GM21390 (cell line): ENCODE measurements at regions not wholly inside any gene's neighbourhood (a gene's known extent, or its start where the extent isn't known, plus 50 kb on each side); places are given as distances from the start of the nearest gene placed in this dataset.
"Not testable (repeated sequence)": the region's sequence is repeated elsewhere in the genome, so short reads cannot be mapped to it uniquely, and the experiment has no call there.

Experiments used
- ATAC-seq: cut with Tn5 transposase; IDR thresholded peaks from one replicate; pipeline ENCODE4 v1.9.1; 2021; ENCODE audit not compliant: unreplicated experiment

DNA sequence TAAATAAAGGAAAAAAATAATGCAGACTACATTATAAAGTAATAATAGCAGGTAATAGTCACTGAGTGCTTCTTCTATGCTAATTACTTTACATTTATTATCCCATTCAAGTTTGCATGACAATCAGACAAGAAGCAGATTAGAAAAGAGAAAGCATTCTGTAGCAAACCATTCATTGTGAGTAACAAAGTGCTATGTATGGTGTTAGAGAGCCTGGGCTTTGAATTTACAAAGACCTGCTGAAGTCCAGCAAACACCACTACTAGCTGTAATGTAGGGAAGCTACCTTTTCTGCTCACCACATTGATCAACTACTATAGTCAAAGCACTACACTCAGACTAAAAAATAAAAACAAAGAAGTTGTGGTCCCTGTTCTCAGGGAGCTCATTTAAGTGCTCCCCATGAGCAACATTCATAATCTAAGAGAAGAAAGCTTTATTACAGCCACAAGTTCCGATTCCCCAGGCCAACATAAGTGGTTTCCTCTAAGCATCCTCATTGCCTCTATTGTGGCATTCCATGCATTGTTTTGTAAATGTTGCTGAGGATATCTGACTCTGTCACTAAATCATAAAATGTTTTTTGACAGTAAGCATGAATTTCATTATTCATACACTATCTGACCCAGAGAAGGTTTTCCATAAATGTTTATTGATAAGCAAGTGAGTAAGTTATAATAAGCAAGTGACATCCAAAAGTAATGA, 108.5 kb downstream of the FOXD4L6 start:
- ATAC-seq = not testable (repeated sequence)

DNA sequence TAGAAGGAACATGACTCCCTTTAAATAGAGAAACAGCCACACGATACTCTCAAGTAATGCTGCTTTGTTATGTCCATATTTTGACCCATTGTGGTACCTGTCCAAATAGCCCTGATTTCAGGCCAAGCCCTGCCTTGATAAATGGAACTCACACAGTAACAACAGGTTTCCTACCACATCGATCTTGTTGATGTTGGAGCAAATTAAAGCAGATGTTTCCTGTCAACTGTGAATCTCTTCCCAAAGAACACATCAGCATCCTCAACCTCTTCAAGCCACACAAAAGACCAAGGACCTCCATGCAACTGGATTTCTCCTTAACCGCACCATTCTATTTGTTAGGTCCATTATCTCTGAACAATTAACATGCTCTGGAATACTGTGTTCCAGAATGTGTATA, 109.5 kb downstream of the FOXD4L6 start:
- ATAC-seq = not testable (repeated sequence)

DNA sequence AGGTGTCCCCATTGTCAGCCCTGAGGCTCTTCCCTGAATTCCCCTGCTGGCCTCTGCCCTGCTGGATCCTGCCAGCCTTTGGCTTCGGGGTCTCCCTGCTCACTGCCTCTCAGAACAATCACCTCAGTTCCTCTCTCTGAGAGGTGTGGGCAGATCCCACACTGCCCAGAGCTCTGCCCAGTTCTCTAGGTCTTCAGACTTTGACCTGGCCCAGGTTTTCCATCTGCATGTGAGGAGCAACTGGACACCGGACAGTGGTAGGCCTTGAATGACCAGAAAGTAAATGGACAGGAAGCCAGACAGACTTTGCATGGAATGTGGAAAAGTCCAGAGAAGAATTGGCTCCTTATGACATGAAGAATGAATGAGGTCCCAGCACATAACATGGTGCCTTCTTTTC, 111.8 kb downstream of the FOXD4L6 start:
- ATAC-seq = not testable (repeated sequence)

DNA sequence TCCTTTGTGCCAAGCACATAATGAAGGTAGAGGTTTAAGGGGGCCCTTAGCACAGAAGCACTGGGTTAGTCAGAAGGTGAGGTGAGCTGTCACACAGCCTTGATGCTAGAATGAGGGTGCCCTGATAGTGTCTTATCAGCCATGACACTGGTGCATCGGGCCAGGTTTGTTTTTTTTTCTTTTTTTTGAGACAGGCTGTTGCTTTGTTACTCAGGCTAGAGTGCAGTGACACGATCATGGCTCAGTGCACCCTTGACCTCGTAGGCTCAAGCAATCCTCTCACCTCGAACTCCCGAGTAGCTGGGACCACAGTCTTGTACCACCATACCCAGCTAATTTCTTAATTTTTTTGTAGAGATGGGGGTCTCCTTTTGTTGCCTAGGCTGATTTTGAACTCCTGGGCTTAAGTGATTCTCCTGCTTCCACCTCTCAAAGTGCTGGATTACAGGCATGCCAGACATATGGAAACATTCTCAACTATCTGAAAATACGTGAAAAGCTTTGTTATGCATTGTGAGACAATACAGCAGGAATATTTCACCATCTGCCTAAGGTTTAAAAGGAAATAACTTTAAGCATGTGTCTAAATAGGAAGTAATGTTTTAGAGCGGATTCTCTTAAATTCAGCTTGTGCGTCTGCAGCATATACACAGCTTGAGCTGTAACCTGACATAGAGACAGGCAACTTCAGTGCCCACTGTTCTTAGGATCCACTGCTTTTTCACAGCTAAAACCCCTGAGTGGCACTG, 128.4 kb downstream of the FOXD4L6 start:
- not testable (repeated sequence) for ATAC-seq

DNA sequence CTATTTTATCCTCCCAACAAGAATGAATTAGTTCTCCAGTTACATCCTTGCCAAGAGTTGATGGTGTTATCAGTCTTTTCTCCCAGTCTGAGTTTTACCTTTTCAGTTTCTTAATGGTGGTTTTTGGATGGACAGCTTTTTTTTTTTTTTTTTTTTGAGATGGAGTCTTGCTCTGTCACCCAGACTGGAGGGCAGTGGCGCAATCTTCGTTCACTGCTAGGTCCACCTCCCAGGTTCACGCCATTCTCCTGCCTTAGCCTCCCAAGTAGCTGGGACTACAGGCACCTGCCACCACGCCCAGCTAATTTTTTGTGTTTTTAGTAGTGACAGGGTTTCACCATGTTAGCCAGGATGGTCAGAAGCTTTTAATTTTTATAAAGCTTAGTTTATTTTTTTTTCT, 133.0 kb downstream of the FOXD4L6 start:
- ATAC-seq = not testable (repeated sequence)

DNA sequence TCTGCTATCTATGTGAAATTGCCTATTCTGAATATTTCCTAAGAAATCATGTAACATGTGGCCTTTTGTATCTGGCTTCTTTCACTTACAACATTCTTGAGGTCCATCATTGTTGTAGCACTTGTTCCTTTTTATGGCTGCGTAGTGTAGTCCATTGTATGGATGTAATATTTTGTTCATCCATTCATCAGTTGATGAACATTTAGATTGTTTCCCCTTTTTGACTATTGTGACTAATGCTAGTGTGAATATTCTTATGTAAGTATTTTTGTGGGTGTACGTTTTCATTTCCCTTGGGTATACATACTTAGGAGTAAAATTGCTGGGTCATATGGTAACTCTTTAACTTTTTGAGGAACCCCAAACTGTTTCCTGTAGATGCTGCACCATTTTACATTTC, 134.6 kb downstream of the FOXD4L6 start:
- not testable (repeated sequence) for ATAC-seq

DNA sequence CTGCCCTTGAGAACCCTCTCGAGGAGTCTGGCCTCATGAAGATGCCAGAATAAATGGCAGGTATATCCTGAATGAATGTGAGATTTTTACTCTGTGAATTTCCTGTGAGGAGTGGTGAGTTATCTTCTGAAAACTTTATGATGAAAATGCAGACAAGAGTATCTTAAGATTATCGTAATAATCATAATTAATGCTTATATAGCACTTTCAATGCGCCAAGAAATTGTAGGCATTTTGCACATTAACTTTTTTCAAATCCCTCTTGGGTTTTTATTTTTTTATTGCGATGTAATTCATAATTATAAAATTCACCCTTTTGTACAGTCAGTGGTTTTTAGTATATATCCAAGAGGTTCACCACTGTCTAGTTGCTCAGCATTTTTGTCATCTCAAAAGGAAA, 135.1 kb downstream of the FOXD4L6 start:
- ATAC-seq = not testable (repeated sequence)

DNA sequence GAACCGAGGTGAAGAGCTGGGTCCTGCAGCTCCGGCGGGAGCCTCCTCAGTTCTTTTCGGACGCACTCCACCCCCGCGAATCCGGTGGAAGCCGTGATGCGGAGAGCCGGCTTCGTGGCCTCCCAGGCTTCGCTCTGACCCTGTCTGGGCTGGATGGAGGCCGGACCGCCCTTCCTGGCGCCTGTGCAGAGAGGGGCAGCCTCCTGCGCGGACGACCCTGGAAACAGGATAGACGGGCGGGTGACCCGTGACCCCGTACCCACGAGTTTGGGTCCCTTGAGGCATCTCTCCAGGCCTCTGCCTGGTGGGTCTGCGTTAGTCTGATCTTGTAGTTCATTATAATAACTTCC, 136.0 kb downstream of the FOXD4L6 start:
- peak; percentile 47 for ATAC-seq

DNA sequence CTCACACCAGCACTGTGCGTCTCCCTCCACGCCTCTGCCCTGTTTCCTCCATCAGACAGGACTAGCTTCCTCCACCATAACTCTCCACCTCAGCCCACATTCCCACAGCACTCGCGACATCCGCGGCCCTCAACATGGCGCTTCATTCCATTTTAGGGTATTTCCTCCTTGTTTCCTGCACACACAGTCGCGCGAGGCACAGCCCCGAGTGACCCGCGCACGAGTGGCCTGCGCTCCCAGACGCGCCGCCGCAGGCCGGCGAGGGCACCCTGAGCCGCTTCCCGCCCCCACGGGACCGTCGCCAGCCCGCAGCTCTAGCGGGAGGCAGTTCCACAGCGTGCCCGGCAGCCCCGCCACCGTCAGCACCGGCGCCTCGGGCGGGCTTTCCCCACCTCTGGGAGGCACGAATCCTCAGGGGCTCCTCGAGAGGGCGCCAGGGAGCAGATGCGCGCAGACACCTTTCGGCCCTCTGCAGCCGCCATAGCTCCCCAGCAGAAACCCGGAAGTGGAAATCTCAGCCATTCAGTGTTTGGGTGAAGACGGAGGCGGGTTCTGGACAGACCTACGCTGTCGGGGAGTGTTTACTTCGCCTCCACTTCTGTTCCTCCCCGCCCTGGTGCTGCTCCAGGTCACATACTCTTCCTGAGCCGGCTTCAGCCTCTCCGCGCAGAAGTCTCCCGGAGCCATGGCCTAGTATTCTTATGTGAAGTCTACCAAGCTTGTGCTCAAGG, 136.6 kb downstream of the FOXD4L6 start:
- ATAC-seq = peak; percentile 100

DNA sequence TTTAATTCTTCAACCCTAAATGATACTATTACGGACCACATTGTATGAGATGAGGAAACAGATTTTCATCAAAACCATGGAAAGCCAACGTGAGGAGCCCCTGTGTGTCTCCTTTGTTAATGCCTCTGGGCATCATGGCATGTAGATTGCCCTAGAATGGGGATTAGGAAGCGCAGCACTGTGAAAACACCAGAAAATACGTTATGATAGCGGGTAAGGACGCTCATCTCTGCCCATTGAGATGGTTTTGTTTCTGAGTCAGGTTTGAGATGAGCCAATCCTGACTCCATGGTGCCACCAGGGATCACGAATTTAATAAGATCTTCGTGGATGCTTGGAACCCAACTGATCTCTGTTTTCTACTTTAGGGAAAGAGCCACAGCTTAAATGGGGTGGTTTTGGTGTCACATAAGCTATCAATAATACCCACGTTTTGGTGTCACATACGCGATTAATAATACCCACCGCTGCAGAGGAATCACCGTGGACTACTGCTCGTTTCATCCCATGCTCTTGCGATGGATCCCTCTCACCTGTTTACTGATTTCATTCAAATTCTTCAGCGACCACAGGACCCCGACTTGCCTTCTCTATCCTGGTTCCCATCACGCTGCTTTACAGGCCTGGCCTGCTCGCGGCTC, 137.3 kb downstream of the FOXD4L6 start:
- not testable (repeated sequence) for ATAC-seq

DNA sequence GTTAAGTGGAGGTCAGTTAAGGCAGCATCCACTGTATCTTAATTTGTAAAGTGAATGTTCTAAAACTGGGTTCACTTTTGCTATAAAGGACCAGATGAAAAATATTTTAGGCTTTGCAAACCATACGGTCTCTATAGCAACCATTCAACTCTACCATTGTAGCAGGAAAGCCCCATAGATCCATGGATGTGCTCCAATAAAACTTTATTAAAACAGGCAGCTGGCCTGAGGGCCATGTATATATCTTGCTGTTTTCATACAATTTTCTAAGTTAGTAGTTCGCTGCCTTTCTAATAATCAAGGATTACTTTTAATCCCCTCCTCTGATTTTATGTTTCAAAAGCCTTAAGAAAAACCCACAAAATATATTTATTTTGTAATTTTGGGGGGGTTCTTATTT, 142.1 kb downstream of the FOXD4L6 start:
- ATAC-seq = not testable (repeated sequence)

DNA sequence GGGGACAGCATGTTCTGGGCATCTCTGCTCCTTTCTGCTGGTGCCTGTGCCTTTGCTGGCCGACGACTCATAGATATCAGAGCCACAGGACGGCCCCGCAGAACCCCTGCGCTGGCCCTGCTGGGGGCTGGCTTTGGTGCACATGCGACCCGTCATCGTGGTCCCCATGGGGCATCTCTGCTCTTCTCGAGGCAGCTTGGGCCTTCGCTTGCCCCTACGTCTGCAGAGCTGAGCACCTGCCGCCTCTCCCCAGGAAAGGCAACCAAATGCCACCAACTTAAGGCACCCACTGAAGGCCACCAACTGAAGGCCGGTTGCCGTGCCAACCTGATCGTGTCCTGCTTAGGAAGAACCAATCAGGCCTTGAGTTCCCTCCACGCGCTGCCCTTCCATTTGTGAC, 153.1 kb downstream of the FOXD4L6 start:
- ATAC-seq = not testable (repeated sequence)

DNA sequence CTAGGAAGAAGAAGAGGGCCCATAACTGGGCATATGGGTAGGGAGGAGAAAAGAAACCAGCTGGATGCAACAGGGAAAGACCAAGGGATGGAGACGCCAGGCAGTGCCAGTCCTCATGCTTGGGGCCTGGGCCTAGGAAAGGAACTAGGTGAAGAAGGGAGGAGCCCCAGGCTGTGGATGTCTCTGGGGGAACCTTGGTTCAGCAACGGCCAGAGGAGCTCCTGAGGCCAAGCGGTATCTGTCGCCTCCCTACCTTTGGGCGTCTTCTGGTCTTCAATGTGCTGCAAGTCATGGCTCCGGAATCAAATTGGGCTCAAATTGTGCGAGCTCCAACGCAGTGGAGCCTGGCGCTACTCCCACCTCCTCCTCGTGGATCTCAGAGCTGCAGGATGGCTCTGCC, 153.6 kb downstream of the FOXD4L6 start:
- not testable (repeated sequence) for ATAC-seq

DNA sequence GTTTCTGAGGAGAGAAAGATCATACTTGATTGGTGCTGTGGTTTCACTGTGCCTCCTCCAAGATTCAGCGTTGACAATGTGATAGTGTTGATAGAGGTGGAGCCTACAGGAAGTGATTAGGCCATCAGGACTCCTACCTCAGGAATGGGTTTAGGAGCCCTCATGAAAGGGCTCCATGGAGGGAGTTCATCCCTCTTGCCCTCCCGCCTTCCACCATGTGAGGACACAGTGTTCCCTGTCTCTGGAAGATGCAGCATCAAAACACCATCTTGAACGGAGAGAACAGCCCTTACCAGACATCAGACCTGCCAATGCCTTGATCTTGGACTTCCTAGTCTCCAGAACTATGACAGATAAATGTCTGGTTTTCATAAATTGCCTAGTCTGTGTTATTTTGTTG, 156.7 kb downstream of the FOXD4L6 start:
- ATAC-seq = not testable (repeated sequence)

DNA sequence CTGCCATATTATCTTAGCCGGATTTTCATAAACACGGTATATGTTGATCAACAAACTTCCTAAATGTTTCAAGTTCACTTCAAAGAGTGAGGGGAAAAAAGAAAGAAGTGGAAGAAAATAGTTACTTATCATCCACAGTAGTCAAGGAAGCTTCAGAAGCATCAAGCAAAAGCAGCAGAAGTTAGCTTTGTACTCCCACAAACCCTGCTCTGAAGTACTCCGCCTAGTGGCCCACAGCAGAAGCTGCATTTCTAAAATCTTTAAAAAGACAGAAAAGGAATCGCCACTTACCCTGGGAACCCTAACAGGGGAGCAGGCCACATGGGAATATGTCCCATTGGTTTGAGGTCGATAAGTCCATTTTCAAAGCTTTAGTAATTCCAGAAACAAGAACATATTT, 158.1 kb downstream of the FOXD4L6 start:
- not testable (repeated sequence) for ATAC-seq

DNA sequence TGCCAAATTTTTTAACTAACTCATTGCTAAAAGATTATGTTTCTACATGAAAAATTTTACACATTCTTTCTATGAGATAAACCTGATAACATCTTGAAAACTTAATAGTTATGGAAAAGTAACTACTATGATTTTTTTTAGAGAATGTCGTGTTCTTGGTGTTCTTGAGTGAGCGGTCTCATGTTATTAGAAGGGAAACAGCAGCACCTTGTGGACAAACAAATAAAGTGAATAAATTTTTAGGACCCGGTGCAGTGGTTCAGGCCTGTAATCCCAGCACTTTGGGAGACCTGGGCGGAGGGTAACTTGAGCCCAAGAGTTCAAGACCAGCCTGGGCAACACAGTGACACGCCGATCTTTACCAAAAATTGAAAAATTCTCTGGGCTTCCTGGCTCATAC, 166.0 kb downstream of the FOXD4L6 start:
- ATAC-seq = not testable (repeated sequence)

DNA sequence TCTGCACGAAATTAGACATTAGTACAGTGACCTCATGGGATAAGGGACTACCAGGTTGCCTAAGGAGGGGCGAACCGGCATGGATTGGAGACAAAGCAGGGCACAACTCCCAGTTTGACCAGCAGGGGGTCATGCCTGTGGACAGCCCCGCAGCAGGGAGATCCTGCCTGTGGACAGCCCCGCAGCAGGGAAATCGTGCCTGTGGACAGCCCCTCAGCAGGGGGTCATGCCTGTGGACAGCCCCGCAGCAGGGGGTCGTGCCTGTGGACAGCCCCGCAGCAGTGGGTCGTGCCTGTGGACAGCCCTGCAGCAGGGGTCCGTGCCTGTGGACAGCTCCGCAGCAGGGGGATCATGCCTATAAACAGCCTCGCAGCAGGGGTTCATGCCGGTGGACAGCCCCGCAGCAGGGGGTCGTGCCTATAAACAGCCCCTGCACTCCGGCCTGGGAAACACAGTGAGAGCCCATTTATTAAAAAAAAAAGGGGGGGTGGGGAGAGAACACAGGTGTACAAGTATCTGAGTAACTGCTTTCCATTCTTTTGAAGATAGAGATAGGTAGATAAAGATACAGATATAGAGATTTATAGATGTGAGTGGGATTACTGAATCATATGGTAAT, 176.5 kb downstream of the FOXD4L6 start:
- ATAC-seq = not testable (repeated sequence)

DNA sequence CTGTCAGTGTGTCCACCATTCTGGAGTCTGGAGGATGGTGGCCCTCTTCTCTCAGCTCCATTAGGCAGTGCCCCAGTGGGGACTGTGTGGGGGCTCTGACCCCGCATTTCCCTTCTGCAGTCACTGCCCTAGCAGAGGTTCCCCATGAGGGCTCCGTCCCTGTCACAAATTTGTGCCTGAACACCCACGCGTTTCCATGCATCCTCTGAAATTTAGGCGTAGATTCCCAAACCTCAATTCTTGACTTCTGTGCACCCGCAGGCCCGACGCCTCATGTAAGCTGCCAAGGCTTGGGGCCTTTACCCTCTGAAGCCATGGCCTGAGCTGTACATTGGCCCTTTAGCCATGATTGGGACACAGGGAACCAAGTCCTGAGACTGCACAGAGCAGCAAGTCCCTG, 182.3 kb downstream of the FOXD4L6 start:
- ATAC-seq = not testable (repeated sequence)

DNA sequence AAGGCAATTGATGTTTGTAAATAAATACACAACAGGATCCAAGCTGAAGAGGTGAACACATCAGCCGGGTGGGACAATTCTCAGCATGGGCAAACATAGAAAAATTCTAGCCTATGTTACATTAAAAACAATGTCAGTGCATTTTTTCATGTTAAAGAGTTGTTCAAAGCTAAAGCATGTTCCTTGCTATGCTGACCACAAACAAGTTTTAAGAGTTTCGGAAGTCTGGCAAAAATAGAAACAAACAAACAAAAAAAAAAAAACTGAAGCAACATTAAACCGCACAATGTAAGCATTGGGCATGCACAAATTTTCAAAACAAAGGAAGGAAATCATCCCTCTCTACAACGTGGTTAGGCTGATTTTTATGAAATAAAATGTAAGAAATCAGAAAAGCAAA, 185.8 kb downstream of the FOXD4L6 start:
- ATAC-seq = not testable (repeated sequence)

DNA sequence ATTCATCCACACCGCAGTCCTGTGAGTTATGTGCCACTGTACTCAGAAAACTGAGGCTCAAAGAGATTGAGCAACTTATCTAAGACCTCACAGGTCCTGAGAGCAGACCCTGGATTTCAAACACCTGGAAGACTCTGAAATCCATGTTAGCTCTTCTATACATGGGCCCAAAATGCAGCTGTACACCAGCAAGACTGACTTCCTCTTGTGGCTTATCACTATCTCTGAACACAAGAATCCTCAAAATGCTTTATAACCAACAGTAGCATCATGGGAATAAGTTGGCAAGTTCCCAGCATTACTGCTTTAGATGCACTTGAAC, 188.6 kb downstream of the FOXD4L6 start:
- not testable (repeated sequence) for ATAC-seq
